NCI-H146 (cell line): ENCODE measurements at regions not wholly inside any gene's neighbourhood (a gene's known extent, or its start where the extent isn't known, plus 50 kb on each side); places are given as distances from the start of the nearest gene placed in this dataset.

Source experiments
- DNase-seq: peaks from one replicate; lab custom pipeline; 2025; lab: John Stamatoyannopoulos, UW

DNA sequence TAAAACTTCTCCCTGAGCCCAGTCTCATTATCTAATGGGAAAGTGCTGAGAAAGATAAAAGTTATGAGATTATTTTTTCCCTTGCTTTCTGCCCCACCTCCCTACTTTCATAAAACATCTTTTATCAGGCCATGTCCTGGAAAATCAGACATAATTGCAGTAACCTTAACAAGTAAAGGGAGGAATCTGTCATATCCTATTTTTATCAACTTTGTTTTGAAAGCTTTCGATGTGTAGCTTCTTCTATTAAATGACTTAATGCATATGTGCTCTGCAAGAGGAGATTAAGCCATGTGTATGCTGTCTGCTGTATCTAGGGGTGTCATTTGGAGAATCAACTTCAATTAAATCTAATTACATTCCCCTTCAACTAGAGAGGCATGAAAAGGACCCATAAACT, 408.9 kb downstream of the CBLN4 start:
- no peak for DNase-seq

DNA sequence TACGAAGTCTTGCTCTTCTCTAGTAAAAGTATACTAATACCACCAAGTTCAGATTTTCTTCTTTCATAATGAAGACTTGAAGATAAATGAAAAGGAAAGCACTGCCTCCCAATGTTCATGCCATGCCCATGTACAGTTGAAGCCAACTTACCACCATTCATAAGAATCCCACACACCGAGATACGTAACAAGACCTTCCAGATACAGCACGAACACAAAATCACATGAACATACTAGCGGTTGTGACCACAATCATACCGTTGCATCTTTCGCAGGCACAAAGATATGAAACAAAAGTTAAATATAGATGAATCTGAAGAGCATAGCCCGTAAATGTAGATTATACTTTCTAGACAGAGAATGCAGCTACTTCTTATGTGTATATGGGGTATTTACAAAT, 412.5 kb downstream of the CBLN4 start:
- no peak for DNase-seq

DNA sequence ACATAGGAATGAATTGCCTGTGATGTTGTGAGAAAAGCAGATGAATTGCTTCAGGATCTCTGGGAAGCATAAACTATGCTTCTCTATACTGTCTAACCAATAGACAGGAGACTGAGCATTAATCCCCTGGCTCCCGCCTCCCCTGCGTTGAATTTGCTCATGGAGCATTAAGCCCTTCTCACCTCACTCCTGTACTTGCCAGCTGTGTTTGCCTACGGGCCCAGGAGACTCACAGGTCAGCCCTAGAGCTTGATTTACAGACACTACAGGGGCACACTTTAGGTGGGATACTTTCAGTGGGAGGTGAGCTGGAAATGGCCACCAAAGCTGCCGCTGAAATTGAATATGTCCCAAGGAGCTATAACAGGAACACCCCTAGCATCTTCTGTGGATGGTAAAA, 418.7 kb downstream of the CBLN4 start:
- peak; percentile 79 for DNase-seq

DNA sequence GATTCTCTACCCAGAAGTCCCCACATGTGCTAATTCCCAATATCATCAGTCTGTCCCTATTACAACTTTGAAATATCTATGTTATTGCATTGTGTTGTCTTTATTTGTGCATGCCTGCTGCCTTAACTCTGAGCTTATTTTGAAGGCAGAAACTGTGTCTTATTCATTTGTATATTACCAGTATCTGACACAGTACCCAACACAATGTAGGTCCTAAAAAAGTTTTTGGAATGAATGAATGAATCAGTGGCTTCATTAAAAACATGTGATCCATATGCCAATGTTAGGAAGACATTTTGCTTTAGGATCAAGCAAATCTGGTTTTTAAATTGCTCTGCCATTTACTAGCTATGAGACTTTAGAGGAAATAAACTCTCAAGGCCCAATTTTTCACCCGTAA, 420.4 kb downstream of the CBLN4 start:
- no peak for DNase-seq

DNA sequence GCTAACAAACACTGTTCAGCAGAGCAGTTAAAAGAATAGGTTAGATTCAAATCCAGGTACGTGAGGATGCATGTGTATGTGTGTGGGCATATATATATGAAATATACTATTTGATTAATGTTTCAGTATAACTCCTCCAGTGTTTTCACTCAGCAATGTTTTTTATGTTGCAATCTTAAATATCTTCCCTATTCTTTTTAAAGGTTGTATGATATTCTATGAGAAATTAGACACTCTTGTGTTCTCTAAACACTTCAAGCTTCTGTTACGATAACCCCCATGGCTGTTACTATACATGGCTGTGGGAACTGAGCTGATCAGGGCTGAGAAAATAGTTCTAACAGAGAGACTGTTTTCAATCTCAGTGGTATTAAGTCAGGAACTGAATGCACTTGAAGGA, 421.0 kb downstream of the CBLN4 start:
- DNase-seq = no peak

DNA sequence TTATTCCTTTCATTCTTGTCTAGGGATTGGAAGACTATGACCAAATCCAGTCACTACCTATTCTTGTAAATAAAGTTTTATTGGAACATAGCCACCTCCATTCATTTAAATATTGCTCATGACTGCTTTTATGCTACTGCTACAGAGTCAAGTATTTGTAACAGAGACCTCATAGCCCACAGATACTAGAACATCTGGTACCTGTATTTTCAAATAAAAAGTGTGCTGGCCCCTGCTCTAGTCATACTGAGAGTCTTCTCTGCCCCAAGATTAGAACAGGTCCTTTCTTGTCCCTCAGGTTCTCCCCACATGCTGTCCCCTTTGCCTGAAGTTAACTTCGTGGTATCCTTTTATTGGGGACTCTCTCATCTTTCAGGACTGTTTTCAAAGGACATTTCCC, 422.3 kb downstream of the CBLN4 start:
- no peak for DNase-seq

DNA sequence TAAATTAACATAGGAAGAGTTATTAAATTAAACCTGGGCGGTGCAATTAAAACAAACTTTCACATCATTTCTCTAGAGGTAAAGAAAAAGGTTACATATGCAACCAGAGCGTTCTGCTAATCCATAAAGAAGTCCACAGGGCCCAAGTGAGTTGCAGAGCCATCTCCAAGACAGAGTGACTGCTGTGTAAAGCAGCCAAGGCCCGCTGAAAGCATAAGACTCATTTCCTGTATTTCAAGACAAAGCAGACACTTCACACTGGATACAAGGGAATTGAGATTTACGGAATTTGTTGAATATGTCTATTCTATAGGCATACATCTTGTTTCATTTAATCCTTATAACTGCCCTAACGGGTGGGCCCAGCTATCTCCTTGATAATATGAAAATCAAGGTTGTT, 422.8 kb downstream of the CBLN4 start:
- no peak for DNase-seq

DNA sequence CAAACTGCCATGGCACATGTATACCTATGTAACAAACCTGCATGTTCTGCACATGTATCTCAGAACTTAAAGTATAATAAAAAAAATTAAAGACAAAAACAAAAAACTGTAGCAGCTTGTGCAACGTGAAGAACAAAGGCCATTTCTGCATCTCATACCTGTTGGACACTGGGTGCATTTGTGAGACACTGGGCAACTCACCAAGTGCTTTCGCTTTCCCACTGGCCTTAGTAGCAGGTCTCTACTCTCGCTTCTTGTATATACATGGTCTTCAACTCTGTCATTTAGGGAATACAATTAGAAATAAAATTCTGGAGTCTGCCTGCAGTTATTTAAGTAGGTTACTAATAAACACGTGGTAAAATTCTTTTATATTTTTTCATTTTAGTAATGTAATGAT, 423.8 kb downstream of the CBLN4 start:
- no peak for DNase-seq

DNA sequence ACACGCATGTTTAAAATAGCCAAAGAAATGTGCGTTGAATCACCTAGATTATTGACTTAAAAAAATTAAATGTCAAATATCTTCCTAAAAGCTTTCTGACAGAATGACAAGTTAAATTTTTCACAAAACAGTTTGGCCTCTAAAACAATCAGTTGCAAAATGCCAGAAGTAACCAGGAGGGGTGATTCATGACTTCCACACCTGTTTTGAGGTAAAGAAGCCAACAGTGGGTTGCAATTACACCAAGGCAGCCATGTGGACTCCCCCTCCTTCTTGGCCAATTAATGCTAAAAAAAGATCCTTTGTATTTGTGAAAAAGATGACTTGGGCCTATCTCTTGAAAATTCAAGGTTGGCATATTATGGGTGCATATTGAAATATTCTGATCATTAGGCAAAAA, 424.8 kb downstream of the CBLN4 start:
- no peak for DNase-seq

DNA sequence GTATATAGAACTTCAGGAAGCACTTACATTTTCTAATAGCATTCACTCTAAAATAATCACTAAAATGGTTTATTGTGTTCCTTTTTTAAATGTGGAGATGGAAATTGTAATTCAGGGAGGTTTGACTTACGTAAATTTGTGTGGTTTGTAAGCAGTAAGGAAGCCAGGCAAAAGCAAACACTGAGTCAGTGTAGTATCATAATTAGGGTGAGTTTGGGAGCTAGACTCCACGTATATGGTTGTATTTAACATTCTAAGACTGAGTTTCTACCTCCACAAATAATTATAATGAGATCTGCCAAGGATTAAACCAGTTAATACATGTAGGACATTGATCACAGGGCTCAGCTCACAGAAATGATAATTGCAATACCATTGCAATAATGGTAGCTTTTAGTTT, 425.5 kb downstream of the CBLN4 start:
- DNase-seq = no peak

DNA sequence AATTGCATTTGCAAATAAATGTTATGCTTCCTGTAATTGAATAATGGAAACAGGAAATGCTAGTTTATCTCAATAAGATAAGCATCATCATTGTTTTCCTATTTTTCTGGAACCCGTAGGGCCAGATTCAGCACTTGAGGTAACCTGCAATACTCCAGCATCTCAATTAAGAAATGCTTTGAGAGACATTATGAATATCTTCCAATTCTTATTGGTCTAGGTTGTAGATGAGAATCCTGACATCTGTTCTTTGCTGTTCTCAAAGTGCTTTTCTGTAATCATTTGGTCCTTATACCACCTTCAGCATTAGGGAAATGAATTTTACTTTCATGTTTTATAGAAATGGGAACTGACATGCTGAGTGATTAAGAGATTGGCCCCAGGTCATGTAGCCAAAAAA, 428.3 kb downstream of the CBLN4 start:
- DNase-seq = no peak

DNA sequence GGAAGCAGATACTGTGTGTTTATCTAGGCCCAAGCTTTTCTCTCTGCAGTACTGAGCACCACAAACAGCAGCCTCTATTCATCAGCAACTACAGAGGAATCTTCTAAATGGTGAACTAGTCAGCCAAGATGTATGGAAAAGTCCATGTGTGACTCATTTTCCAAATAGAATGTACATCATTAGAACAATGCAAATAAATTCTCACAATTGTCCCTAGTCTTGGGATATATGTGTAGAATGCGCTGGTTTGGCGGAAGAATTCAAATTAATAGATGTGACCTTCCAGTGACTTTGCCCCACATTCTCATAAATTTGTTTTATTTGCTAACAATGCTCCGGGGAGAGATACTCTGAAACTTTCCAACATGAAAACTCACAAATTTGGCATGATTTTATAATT, 436.2 kb downstream of the CBLN4 start:
- DNase-seq = no peak

DNA sequence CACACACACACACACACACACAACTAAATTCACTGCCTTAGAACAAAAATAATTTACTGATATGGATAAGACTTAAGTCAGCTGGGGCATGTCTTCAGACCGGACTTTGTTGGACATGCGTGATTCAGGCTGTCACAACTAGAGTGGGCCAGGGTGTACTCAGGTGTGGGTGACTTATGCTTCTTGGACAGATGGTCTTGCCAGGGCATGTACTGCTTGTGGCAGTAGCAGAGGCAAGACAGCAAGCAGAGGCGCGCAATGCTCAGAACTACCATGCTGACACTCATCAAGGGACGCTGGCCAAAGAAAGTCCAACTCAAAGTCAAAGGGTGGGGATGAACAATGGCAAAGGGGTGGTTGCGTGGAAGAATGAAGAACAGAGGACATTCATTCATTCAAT, 437.5 kb downstream of the CBLN4 start:
- DNase-seq = no peak

DNA sequence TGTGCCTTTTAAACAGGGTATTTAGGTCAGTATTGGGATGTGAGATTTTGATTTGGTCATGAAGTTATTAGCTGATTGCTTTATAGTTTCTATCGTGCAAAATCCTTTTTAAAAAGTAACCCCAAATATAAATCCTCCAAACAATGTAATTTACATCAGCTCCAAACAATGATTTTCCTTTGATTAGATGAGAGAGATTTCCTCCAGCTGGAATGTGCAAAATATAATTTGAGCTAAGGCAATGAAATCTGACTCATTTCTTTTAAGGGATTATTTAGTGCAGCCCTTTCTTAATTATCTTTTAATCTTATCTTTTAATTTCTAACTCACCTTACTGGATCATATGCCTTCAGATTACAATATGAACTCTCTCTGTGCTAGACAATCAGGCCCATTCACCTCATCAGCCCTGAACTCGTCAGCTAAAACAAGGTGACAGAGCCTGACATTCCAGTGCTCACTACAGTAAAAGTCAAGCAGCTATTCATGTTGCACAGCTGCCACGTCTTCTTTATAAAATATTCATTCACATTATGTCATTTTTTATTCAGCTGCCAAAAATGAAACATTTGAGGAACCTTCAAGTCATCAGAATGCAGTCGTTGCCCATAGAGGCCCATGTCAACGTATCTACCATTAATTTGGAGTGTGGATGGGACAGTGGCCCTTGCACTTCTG, 440.1 kb downstream of the CBLN4 start:
- DNase-seq = no peak

DNA sequence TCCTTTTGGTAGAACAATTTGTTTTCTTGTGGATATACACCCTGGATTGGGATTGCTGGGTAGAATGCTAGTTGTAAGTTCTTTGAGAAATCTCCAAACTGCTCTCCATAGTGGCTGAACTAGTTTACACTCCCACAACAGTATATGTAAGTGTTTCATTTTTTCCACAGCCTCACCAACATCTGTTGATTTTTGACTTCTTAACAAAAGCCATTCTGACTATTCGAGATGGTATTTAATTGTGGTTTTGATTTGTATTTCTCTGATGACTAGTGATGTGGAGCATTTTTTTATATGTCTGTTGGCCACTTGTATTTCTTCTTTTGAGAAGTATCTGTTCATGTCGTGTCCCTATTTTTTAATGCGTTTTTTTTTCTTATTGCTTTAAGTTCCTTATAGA, 444.1 kb downstream of the CBLN4 start:
- DNase-seq = no peak

DNA sequence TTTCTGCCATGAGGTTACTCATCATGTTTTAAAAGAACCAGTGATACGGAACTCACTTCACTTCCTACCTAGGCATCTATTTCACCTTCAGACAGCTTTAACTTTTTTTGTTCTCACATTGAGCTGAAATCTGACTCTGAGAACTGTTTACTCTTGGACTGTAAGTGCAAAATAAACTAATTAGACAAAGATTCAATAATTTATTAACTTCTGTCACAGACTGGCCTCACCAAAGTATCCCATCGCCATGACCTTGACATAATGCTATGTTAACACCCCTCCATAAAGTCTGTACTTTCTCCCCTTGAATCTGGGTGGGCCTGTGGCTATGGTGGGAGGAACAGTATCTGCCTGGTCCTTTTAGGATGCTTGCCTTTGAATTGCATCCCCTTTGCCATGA, 448.1 kb downstream of the CBLN4 start:
- no peak for DNase-seq

DNA sequence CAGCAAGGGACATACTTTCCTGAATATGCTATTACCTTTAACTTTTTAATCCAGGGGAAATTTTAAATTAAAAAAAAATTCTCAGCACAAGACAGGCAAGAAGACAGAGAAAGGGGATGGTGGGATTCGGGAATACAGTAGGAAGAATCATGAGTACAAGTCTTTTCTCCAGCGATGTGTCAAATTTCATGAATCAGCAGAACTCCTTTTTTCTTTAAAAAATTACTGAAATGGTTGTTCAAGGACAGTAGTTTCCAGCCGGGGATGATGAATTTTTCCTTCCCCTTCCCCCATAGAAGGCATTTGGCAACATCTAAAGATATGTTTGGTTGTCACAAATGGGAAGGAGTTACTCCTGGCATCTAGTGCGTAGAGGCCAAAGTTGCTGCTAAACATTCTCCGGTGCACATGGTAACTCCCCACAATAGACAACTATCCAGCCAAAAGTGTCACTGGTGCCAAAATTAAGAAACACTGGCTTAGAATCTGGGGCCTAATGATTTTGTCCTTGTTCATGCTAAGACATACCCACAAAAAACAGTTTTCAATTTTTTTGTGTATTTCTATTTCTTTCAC, 450.2 kb downstream of the CBLN4 start:
- no peak for DNase-seq

DNA sequence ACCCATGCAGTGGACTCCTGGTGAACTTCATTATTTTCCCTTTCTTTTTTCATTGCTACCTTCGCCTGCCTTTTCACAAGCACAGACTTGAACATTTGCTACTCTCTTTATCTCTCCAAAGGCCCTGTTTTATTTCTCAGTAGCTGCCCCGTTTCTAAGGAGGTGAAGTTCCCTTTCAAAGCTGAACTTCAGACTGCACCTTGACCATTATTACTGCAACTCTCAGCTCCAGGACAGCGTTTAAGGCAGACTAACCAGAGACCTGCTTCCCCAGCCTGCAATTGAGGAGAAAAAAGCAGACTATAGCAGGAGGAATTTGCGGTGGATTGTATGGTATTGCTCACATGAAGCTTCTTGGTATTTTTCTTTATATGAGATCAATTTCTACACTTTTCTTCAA, 460.7 kb downstream of the CBLN4 start:
- no peak for DNase-seq

DNA sequence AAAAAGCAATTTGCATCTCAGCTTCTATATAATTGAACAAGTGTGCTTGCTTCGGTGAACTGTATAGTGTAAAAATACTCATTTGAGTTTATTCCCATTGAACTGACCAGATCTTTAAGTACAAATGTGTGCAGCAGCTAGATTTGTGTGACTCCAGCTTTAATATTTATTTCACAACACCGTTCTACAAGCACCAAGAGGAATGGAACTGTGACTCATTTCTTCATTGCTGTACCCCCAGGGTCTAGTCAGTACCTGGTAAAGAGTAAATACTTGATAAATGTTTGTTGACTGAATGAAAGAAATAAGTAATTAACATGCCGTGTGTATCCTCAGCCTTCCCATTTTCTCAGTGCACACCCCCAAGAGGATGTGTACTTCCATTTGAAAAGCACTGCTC, 464.8 kb downstream of the CBLN4 start:
- no peak for DNase-seq

DNA sequence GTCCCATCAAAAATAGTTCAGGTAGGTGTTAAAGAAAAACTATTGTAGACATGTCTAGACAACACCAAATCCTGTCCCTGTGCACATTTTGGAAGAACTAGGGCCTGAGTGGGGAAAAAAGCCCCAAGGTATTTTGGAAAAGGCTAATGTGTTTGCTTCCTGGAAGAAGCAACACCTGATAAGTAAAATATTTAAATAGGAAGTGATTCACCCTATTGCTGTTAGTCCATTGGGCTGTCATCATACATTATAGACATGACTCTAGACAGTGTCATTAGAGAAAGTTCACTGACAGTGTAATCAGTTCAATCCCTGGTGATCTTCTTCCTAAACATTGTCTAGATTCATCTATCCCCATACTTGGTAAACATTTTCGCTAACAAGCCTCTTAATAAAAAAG, 465.3 kb downstream of the CBLN4 start:
- no peak for DNase-seq

DNA sequence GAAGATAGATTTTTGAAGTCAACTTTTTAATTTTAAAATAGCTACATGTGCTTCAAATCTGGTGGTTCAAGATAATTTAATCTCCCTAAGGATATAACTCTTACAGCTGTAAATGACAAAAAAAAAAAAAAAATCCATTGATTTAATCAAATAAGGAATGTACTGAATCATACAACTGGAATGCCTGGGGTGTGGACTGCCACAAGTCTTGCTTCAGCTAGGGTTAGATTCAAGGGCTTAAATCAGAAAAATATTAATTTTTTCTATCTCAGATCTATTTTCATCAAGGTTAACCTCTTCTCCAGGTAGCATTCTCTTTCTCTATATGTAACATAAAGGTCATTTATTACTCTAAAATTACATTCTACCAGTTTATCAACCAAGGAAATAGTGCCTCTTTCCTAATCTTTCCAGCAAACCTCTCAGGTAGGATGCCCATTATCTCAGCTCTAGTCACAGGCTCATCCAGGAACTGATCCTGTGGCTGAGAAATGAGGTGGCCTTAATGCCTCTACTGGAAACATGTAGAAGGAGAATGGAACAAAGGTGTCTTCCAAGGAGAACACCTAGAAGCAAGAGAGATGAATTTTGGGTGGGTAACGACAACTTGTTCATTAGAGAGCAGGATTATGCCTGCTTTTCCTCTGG, 466.9 kb downstream of the CBLN4 start:
- no peak for DNase-seq

DNA sequence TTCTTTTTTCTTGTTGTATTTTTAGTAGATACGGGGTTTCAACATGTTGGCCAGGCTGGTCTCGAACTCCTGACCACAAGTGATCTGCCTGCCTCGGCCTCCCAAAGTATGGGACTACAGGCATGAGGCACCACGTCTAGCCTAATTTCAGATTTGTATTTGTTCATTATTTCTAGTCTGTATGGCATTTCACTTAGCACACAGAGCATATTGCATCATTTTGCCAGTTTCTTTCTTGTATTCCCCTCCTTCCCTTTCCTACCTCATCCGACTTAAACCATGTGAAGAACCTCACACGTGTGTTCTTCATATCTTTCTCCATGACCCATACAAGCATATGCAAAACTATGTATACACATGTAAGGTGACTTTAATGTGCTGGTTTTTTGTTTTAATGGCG, 470.0 kb downstream of the CBLN4 start:
- no peak for DNase-seq

DNA sequence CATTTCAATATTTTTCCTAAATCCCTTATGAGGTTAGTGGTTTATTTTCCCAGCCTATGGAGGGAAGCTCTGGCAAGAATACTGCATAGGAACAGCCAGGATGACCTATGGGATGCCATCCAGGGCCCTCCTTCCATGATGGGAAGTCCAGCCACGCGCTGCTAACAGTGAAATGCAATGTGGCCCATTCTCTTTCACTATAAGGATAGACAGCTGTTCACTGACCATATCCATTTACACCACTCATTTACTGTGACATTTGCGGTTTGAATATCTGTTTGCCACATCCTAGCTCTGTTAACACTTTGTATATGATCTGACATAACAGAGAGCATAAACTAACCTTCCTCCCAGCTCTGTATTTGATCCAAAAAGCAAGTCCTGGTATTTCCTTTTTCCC, 471.7 kb downstream of the CBLN4 start:
- no peak for DNase-seq

DNA sequence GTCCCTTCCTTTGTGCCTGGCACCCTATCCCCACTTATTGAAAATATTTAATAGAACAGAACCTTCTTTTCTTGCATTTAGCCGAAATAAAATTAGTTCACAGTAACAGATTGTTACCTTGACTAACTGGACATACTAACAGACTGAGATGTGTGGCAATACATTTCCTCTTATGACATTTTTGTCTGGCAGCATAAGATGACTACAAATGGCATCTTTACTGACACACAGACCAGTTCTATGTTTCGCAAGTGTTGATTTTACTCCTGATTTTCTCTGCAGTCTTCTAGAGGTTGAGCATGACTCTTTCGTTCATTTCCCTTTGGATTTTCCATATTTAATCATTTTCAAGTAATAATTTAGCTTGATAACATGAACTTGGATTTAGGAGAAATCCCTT, 474.6 kb downstream of the CBLN4 start:
- DNase-seq = no peak
